IMR-90 (cell line): ENCODE measurements at regions not wholly inside any gene's neighbourhood (a gene's known extent, or its start where the extent isn't known, plus 50 kb on each side); places are given as distances from the start of the nearest gene placed in this dataset.

Source experiments
- ATAC-seq: fragments of 200-7000 bp; cut with Tn5 transposase; 2 replicates; pipeline ENCODE4 v1.9.1; 2020; ENCODE audit warnings: low read depth, mild to moderate bottlenecking, moderate library complexity
- BruUV-seq: library from RNA; stranded (reverse); fragments of 400-500 nt; replicated peaks from 2 replicates; lab custom pipeline; 2021; lab: Mats Ljungman, UMichigan
- CTCF ChIA-PET: fragments of 300-600 bp; formaldehyde crosslinking; extraction: SDS; loops from one replicate; lab custom pipeline; 2021; ENCODE audit warnings: antibody characterized with exemption; lab: Yijun Ruan, JAX
- POLR2A ChIA-PET: fragments of 300-600 bp; sonication (Branson Sonifier 250); formaldehyde crosslinking; loops from one replicate; lab custom pipeline; 2022; ENCODE audit warnings: antibody characterized with exemption; ENCODE audit not compliant: unreplicated experiment; lab: Charles Lee
- DNase-seq: peaks from one replicate; pipeline ENCODE4 v3.0.0; 2013
- H2AFZ ChIP-seq: replicated peaks from 2 replicates; pipeline ENCODE3; 2013; ENCODE audit warnings: low read length, mild to moderate bottlenecking; ENCODE audit not compliant: poor library complexity
- H2AK5ac ChIP-seq: 2 replicates; pipeline ENCODE4 v1.6.1; 2013; ENCODE audit warnings: low read depth, low read length, inconsistent platforms
- H2AK9ac ChIP-seq: replicated peaks from 2 replicates; pipeline ENCODE3; 2013; ENCODE audit warnings: mild to moderate bottlenecking, low read depth, low read length, moderate library complexity; ENCODE audit not compliant: poor library complexity
- H2BK120ac ChIP-seq: 2 replicates; pipeline ENCODE4 v1.6.1; 2013; ENCODE audit warnings: low read depth, low read length, inconsistent platforms
- H2BK15ac ChIP-seq: 3 replicates; pipeline ENCODE4 v1.6.1; 2013; ENCODE audit warnings: low read depth, low read length, inconsistent platforms
- H2BK20ac ChIP-seq: 2 replicates; pipeline ENCODE4 v1.6.1; 2013; ENCODE audit warnings: low read depth, mild to moderate bottlenecking, inconsistent platforms, low read length, moderate library complexity
- H2BK5ac ChIP-seq: 2 replicates; pipeline ENCODE4 v1.6.1; 2013; ENCODE audit warnings: mild to moderate bottlenecking, low read depth, low read length, inconsistent platforms; ENCODE audit not compliant: poor library complexity, severe bottlenecking
- H3K14ac ChIP-seq: replicated peaks from 2 replicates; pipeline ENCODE4 v1.6.1; 2013; ENCODE audit warnings: low read depth, low read length, inconsistent platforms
- H3K18ac ChIP-seq: 2 replicates; pipeline ENCODE4 v1.6.1; 2013; ENCODE audit warnings: low read depth, low read length, control low read depth
- H3K23ac ChIP-seq: 2 replicates; pipeline ENCODE4 v1.6.1; 2013; ENCODE audit warnings: low read depth, low read length, inconsistent platforms
- H3K27ac ChIP-seq: 2 replicates; pipeline ENCODE4 v1.5.1; 2013; ENCODE audit warnings: mild to moderate bottlenecking, control low read depth, low read length; ENCODE audit not compliant: insufficient read depth
- H3K27me3 ChIP-seq: 2 replicates; pipeline ENCODE4 v1.6.1; 2013; ENCODE audit warnings: low read length; ENCODE audit not compliant: control insufficient read depth, insufficient read depth
- H3K36me3 ChIP-seq: 2 replicates; pipeline ENCODE4 v1.6.1; 2013; ENCODE audit warnings: low read length, mixed read lengths; ENCODE audit not compliant: control insufficient read depth, insufficient read depth
- H3K4ac ChIP-seq: 2 replicates; pipeline ENCODE4 v1.6.1; 2013; ENCODE audit warnings: low read depth, low read length, inconsistent platforms
- H3K4me1 ChIP-seq: 2 replicates; pipeline ENCODE4 v1.6.1; 2013; ENCODE audit warnings: low read length, mixed read lengths; ENCODE audit not compliant: control insufficient read depth, insufficient read depth
- H3K4me2 ChIP-seq: 2 replicates; pipeline ENCODE4 v1.6.1; 2013; ENCODE audit warnings: low read depth, mild to moderate bottlenecking, control low read depth, low read length, moderate library complexity
- H3K4me3 ChIP-seq: 2 replicates; pipeline ENCODE4 v1.5.1; 2013; ENCODE audit warnings: low read depth, mild to moderate bottlenecking, control low read depth, low read length, moderate library complexity; ENCODE audit not compliant: insufficient read depth
- H3K56ac ChIP-seq: 2 replicates; pipeline ENCODE4 v1.6.1; 2013; ENCODE audit warnings: low read length, inconsistent platforms; ENCODE audit not compliant: insufficient read depth; ENCODE audit errors: extremely low read depth
- H3K79me1 ChIP-seq, 2 experiments: 2 replicates each; pipeline ENCODE4 v1.6.1; 2013; ENCODE audit warnings: low read length in 2 of 2, inconsistent platforms in 1 of 2, low read depth in 1 of 2
- H3K9ac ChIP-seq: 2 replicates; pipeline ENCODE4 v1.6.1; 2013; ENCODE audit warnings: low read depth, low read length, control low read depth
- H3K9me1 ChIP-seq: 2 replicates; pipeline ENCODE4 v1.6.1; 2013; ENCODE audit warnings: low read length, inconsistent platforms; ENCODE audit not compliant: insufficient read depth
- H3K9me3 ChIP-seq: 2 replicates; pipeline ENCODE4 v1.6.1; 2013; ENCODE audit warnings: low read length; ENCODE audit not compliant: control insufficient read depth, insufficient read depth
- H4K20me1 ChIP-seq: 2 replicates; pipeline ENCODE4 v1.6.1; 2013; ENCODE audit warnings: low read length, inconsistent platforms; ENCODE audit not compliant: insufficient read depth
- H4K5ac ChIP-seq: 2 replicates; pipeline ENCODE4 v1.6.1; 2013; ENCODE audit warnings: mild to moderate bottlenecking, low read depth, low read length, control low read depth
- H4K8ac ChIP-seq, 2 experiments: 2 replicates each; pipeline ENCODE4 v1.6.1; 2013; ENCODE audit warnings: low read depth in 2 of 2, low read length in 2 of 2, control low read depth in 1 of 2, inconsistent platforms in 1 of 2
- H4K91ac ChIP-seq: 2 replicates; pipeline ENCODE4 v1.6.1; 2013; ENCODE audit warnings: low read depth, low read length, inconsistent platforms; ENCODE audit not compliant: insufficient read depth
- BHLHE40 ChIP-seq: fragments of 150-350 bp; IDR thresholded peaks from 2 replicates; pipeline ENCODE4 v1.6.1; 2016; ENCODE audit warnings: mild to moderate bottlenecking, low read depth, low read length
- CEBPB ChIP-seq: IDR thresholded peaks from 2 replicates; pipeline ENCODE4 v1.6.1; 2012; ENCODE audit warnings: low read depth, low read length, improper control_type of control experiment
- CHD1 ChIP-seq: IDR thresholded peaks from 2 replicates; pipeline ENCODE4 v1.6.1; 2012; ENCODE audit warnings: low read depth, low read length, improper control_type of control experiment
- CTCF ChIP-seq: conservative IDR thresholded peaks from 2 replicates; pipeline ENCODE4 v1.5.1; 2012; ENCODE audit warnings: mild to moderate bottlenecking, low read depth, low read length, improper control_type of control experiment
- FOS ChIP-seq: fragments of 150-350 bp; IDR thresholded peaks from 2 replicates; pipeline ENCODE4 v1.6.1; 2016; ENCODE audit warnings: low read depth, low read length
- MAZ ChIP-seq: IDR thresholded peaks from 2 replicates; pipeline ENCODE4 v1.6.1; 2012; ENCODE audit warnings: low read depth, mild to moderate bottlenecking, low read length, improper control_type of control experiment, moderate library complexity, borderline replicate concordance
- MXI1 ChIP-seq: IDR thresholded peaks from 2 replicates; pipeline ENCODE4 v1.6.1; 2012; ENCODE audit warnings: low read depth, mild to moderate bottlenecking, low read length, moderate library complexity, borderline replicate concordance
- NFE2L2 ChIP-seq: fragments of 150-350 bp; IDR thresholded peaks from 2 replicates; pipeline ENCODE4 v1.6.1; 2016; ENCODE audit warnings: low read depth, mild to moderate bottlenecking, low read length
- POLR2A ChIP-seq: IDR thresholded peaks from 2 replicates; pipeline ENCODE4 v1.6.1; 2012; ENCODE audit warnings: mild to moderate bottlenecking, low read depth, low read length
- RAD21 ChIP-seq: IDR thresholded peaks from 2 replicates; pipeline ENCODE4 v1.6.1; 2012; ENCODE audit warnings: low read length, improper control_type of control experiment
- RCOR1 ChIP-seq: IDR thresholded peaks from 2 replicates; pipeline ENCODE4 v1.6.1; 2012; ENCODE audit warnings: mild to moderate bottlenecking, low read length, improper control_type of control experiment; ENCODE audit not compliant: insufficient replicate concordance
- RFX5 ChIP-seq: IDR thresholded peaks from 2 replicates; pipeline ENCODE4 v1.8.0; 2012; ENCODE audit warnings: low read depth, mild to moderate bottlenecking, low read length, moderate library complexity
- SMC3 ChIP-seq: fragments of 150-350 bp; IDR thresholded peaks from 2 replicates; pipeline ENCODE4 v1.6.1; 2016; ENCODE audit warnings: low read depth, mild to moderate bottlenecking, antibody characterized with exemption, low read length, moderate library complexity
- WGBS, 2 experiments: methylation state at CpG; one replicate each; pipeline versions ENCODE4 v1.1.5 to v1.1.7; 2013; ENCODE audit warnings: missing lambda C conversion rate in 2 of 2; ENCODE audit not compliant: insufficient read length in 1 of 2; ENCODE audit errors: extremely low coverage in 2 of 2; 5-methylcytosine and 5-hydroxymethylcytosine counted together
- dilution Hi-C: fragments of 300-500 bp; cut with HindIII; formaldehyde crosslinking; loops from one replicate; pipeline ENCODE4 v1.14.3; 2018; ENCODE audit warnings: low sequenced_read_pairs; ENCODE audit not compliant: unreplicated experiment
- in situ Hi-C: fragments of 300-500 bp; cut with MboI; formaldehyde crosslinking; loops from 3 replicates; pipeline ENCODE4 v1.14.3; 2019; ENCODE audit warnings: low sequenced_read_pairs, inconsistent platforms, mixed read lengths
- intact Hi-C: fragments of 100-400 bp; cut with micrococcal nuclease; formaldehyde crosslinking; loops from 2 replicates; pipeline ENCODE4 v1.10.0; 2022
- TF ChIP-seq, protein P1 (sequence below): fragments of 150-350 bp; IDR thresholded peaks from 2 replicates; pipeline ENCODE4 v1.6.1; 2016; ENCODE audit warnings: low read depth, mild to moderate bottlenecking, low read length, moderate library complexity, borderline replicate concordance
- TF ChIP-seq, protein P2 (sequence below): fragments of 150-350 bp; IDR thresholded peaks from 2 replicates; pipeline ENCODE4 v1.6.1; 2017; ENCODE audit warnings: mild to moderate bottlenecking, antibody characterized with exemption, low read length, low read depth

DNA sequence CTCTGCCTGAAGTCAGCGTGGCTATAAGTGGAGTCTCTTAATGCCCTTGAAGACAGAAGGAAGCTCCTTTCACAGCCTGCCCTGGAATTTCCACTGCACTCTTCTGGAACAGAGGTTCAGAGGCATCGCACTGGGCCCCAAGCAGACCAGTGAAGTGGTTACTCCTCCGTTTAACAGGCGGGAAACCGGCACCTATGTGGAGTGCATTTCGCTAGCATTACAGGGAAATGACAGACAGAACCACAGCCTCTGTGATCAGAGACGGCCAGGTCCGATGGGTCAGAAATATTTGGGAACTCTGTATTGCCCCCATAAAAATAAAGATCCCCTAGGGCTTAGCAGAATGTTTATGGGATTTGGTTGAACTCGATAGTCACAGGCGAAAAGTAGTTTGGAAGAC lies 406.9 kb upstream of the PRKCQ start:
- H4K91ac ChIP-seq = no peak overlapping the region
- in situ Hi-C loops = no loop called here
- H4K8ac ChIP-seq = no peak overlapping the region
- no peaks in the 10 kb centered on the region for H3K9me1 ChIP-seq
- no peak overlapping the region for H3K4me2 ChIP-seq
- no peak for ATAC-seq
- H2AK5ac ChIP-seq = no peak overlapping the region
- H3K9ac ChIP-seq = no peak overlapping the region
- no peaks in the 10 kb centered on the region; the same call in 1 of the 2 replicates for H3K9me3 ChIP-seq
- no peak overlapping the region for H2AK9ac ChIP-seq
- H3K4me1 ChIP-seq = no peaks in the 10 kb centered on the region
- intact Hi-C loops = no loop called here
- no peak overlapping the region for H2BK5ac ChIP-seq
- H3K4ac ChIP-seq = no peak overlapping the region
- H3K79me1 ChIP-seq = no peaks in the 10 kb centered on the region
- no peak overlapping the region for H3K4me3 ChIP-seq
- no peak overlapping the region for H3K56ac ChIP-seq
- no peak overlapping the region for H3K23ac ChIP-seq
- no peak overlapping the region for H3K14ac ChIP-seq
- no peak overlapping the region for H4K5ac ChIP-seq
- ChIA-PET CTCF (no interaction called here), POLR2A (no interaction called here)
- BruUV-seq = no TSS peak
- no peak for TF ChIP-seq CEBPB
- TF ChIP-seq, protein P1, sequence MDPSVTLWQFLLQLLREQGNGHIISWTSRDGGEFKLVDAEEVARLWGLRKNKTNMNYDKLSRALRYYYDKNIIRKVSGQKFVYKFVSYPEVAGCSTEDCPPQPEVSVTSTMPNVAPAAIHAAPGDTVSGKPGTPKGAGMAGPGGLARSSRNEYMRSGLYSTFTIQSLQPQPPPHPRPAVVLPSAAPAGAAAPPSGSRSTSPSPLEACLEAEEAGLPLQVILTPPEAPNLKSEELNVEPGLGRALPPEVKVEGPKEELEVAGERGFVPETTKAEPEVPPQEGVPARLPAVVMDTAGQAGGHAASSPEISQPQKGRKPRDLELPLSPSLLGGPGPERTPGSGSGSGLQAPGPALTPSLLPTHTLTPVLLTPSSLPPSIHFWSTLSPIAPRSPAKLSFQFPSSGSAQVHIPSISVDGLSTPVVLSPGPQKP = no peak
- no peak for TF ChIP-seq SMC3
- no peak for TF ChIP-seq RCOR1
- no peak for TF ChIP-seq CTCF
- no peak for TF ChIP-seq BHLHE40
- TF ChIP-seq MAZ = no peak
- no peak for TF ChIP-seq MXI1
- TF ChIP-seq, protein P2, sequence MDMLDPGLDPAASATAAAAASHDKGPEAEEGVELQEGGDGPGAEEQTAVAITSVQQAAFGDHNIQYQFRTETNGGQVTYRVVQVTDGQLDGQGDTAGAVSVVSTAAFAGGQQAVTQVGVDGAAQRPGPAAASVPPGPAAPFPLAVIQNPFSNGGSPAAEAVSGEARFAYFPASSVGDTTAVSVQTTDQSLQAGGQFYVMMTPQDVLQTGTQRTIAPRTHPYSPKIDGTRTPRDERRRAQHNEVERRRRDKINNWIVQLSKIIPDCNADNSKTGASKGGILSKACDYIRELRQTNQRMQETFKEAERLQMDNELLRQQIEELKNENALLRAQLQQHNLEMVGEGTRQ = no peak
- TF ChIP-seq FOS = no peak
- no peak for TF ChIP-seq POLR2A
- no peak for TF ChIP-seq CHD1
- TF ChIP-seq RAD21 = no peak
- TF ChIP-seq NFE2L2 = no peak
- no peak for TF ChIP-seq RFX5
- no peak for DNase-seq
- no peak overlapping the region for H2AFZ ChIP-seq
- dilution Hi-C loops = no loop called here
- no peaks in the 10 kb centered on the region for H3K36me3 ChIP-seq
- H3K18ac ChIP-seq = no peak overlapping the region
- no peak overlapping the region for H3K27ac ChIP-seq
- H2BK20ac ChIP-seq = no peak overlapping the region
- H4K20me1 ChIP-seq = no peaks in the 10 kb centered on the region
- no peak overlapping the region for H2BK120ac ChIP-seq
- 30% methylated on average over 1 of the region's 10 CpGs; no CpG with 5 or more reads in 1 of the 2 experiments for WGBS, 2 experiments
- no peaks in the 10 kb centered on the region for H3K27me3 ChIP-seq
- H2BK15ac ChIP-seq = no peak overlapping the region
